ENCODE measurements at regions not wholly inside any gene's neighbourhood (a gene's known extent, or its start where the extent isn't known, plus 50 kb on each side); places are given as distances from the start of the nearest gene placed in this dataset.

GRCh38 chr1:239011382-239011781 is 375.0 kb upstream of the CHRM3 start:
- Histone ChIP-seq H3K36me3 (ENCODE audit: control insufficient read depth, insufficient read depth, low read length) (no peaks in the 10 kb centered on the region), H3K9me3 (ENCODE audit: control insufficient read depth, insufficient read depth, low read depth, low read length) (no peaks in the 10 kb centered on the region), H3K4me3 (ENCODE audit: low read depth, low read length) (no peak overlapping the region), H3K9ac (ENCODE audit: low read length) (no peak overlapping the region), H3K27ac (ENCODE audit: low read depth, low read length) (no peak overlapping the region), H3K4me1 (ENCODE audit: control insufficient read depth, insufficient read depth, low read length) (no peaks in the 10 kb centered on the region), H3K27me3 (ENCODE audit: control insufficient read depth, insufficient read depth, low read length) (no peaks in the 10 kb centered on the region)

GRCh38 chr1:239008568-239008967 is 377.8 kb upstream of the CHRM3 start:
- no peak overlapping the region for H3K9ac ChIP-seq (ENCODE audit: low read length)
- no peaks in the 10 kb centered on the region for H3K27me3 ChIP-seq (ENCODE audit: control insufficient read depth, insufficient read depth, low read length)

GRCh38 chr1:239006276-239006675 is 380.1 kb upstream of the CHRM3 start:
- Histone ChIP-seq H3K9ac (ENCODE audit: low read length) (no peak overlapping the region), H3K9me3 (ENCODE audit: control insufficient read depth, insufficient read depth, low read depth, low read length) (no peaks in the 10 kb centered on the region), H3K4me1 (ENCODE audit: control insufficient read depth, insufficient read depth, low read length) (no peaks in the 10 kb centered on the region), H3K36me3 (ENCODE audit: control insufficient read depth, insufficient read depth, low read length) (no peaks in the 10 kb centered on the region), H3K27me3 (ENCODE audit: control insufficient read depth, insufficient read depth, low read length) (no peaks in the 10 kb centered on the region), H3K4me3 (ENCODE audit: low read depth, low read length) (no peak overlapping the region), H3K27ac (ENCODE audit: low read depth, low read length) (no peak overlapping the region)

More at GRCh38 chr1:239008568-239008967, 377.8 kb upstream of the CHRM3 start:
- Histone ChIP-seq H3K9me3 (ENCODE audit: control insufficient read depth, insufficient read depth, low read depth, low read length) (no peaks in the 10 kb centered on the region), H3K27ac (ENCODE audit: low read depth, low read length) (no peak overlapping the region), H3K4me1 (ENCODE audit: control insufficient read depth, insufficient read depth, low read length) (no peaks in the 10 kb centered on the region), H3K36me3 (ENCODE audit: control insufficient read depth, insufficient read depth, low read length) (no peaks in the 10 kb centered on the region), H3K4me3 (ENCODE audit: low read depth, low read length) (no peak overlapping the region)

GRCh38 chr1:238999944-239000343 is 386.4 kb upstream of the CHRM3 start:
- no peaks in the 10 kb centered on the region for H3K9me3 ChIP-seq (ENCODE audit: control insufficient read depth, insufficient read depth, low read depth, low read length)
- H3K27me3 ChIP-seq (ENCODE audit: control insufficient read depth, insufficient read depth, low read length) = no peaks in the 10 kb centered on the region
- no peaks in the 10 kb centered on the region for H3K36me3 ChIP-seq (ENCODE audit: control insufficient read depth, insufficient read depth, low read length)
- H3K27ac ChIP-seq (ENCODE audit: low read depth, low read length) = no peak overlapping the region
- no peak overlapping the region for H3K4me3 ChIP-seq (ENCODE audit: low read depth, low read length)
- no peaks in the 10 kb centered on the region for H3K4me1 ChIP-seq (ENCODE audit: control insufficient read depth, insufficient read depth, low read length)
- no peak overlapping the region for H3K9ac ChIP-seq (ENCODE audit: low read length)

GRCh38 chr1:238998577-238998976 is 387.8 kb upstream of the CHRM3 start:
- H3K27me3 ChIP-seq (ENCODE audit: control insufficient read depth, insufficient read depth, low read length) = no peaks in the 10 kb centered on the region

GRCh38 chr1:238991765-238992495 is 394.4 kb upstream of the CHRM3 start:
- Histone ChIP-seq H3K9me3 (ENCODE audit: control insufficient read depth, insufficient read depth, low read depth, low read length) (peaks cover 2% of the 10 kb centered on the region; the same call in 1 of the 2 replicates), H3K9ac (ENCODE audit: low read length) (no peak overlapping the region), H3K27me3 (ENCODE audit: control insufficient read depth, insufficient read depth, low read length) (no peaks in the 10 kb centered on the region), H3K4me1 (ENCODE audit: control insufficient read depth, insufficient read depth, low read length) (no peaks in the 10 kb centered on the region), H3K27ac (ENCODE audit: low read depth, low read length) (no peak overlapping the region), H3K36me3 (ENCODE audit: control insufficient read depth, insufficient read depth, low read length) (no peaks in the 10 kb centered on the region), H3K4me3 (ENCODE audit: low read depth, low read length) (no peak overlapping the region)

More at GRCh38 chr1:238998577-238998976, 387.8 kb upstream of the CHRM3 start:
- Histone ChIP-seq H3K27ac (ENCODE audit: low read depth, low read length) (no peak overlapping the region), H3K9me3 (ENCODE audit: control insufficient read depth, insufficient read depth, low read depth, low read length) (no peaks in the 10 kb centered on the region), H3K4me3 (ENCODE audit: low read depth, low read length) (no peak overlapping the region), H3K9ac (ENCODE audit: low read length) (no peak overlapping the region), H3K4me1 (ENCODE audit: control insufficient read depth, insufficient read depth, low read length) (no peaks in the 10 kb centered on the region), H3K36me3 (ENCODE audit: control insufficient read depth, insufficient read depth, low read length) (no peaks in the 10 kb centered on the region)

- no peaks in the 10 kb centered on the region for H3K4me1 ChIP-seq (ENCODE audit: control insufficient read depth, insufficient read depth, low read length)
- H3K9ac ChIP-seq (ENCODE audit: low read length) = no peak overlapping the region
- no peak overlapping the region for H3K27ac ChIP-seq (ENCODE audit: low read depth, low read length)
- no peaks in the 10 kb centered on the region; the same call in 1 of the 2 replicates for H3K9me3 ChIP-seq (ENCODE audit: control insufficient read depth, insufficient read depth, low read depth, low read length)
- no peaks in the 10 kb centered on the region for H3K36me3 ChIP-seq (ENCODE audit: control insufficient read depth, insufficient read depth, low read length)
- no peak overlapping the region for H3K4me3 ChIP-seq (ENCODE audit: low read depth, low read length)
- H3K27me3 ChIP-seq (ENCODE audit: control insufficient read depth, insufficient read depth, low read length) = no peaks in the 10 kb centered on the region
Measured at GRCh38 chr1:238985312-238985711, 401.1 kb upstream of the CHRM3 start.

GRCh38 chr1:238982736-238983135 is 403.6 kb upstream of the CHRM3 start:
- H3K27me3 ChIP-seq (ENCODE audit: control insufficient read depth, insufficient read depth, low read length) = no peaks in the 10 kb centered on the region

GRCh38 chr1:238981317-238981933 is 404.9 kb upstream of the CHRM3 start:
- Histone ChIP-seq H3K27ac (ENCODE audit: low read depth, low read length) (no peak overlapping the region), H3K4me1 (ENCODE audit: control insufficient read depth, insufficient read depth, low read length) (no peaks in the 10 kb centered on the region), H3K36me3 (ENCODE audit: control insufficient read depth, insufficient read depth, low read length) (no peaks in the 10 kb centered on the region), H3K9me3 (ENCODE audit: control insufficient read depth, insufficient read depth, low read depth, low read length) (no peaks in the 10 kb centered on the region), H3K27me3 (ENCODE audit: control insufficient read depth, insufficient read depth, low read length) (no peaks in the 10 kb centered on the region), H3K9ac (ENCODE audit: low read length) (no peak overlapping the region), H3K4me3 (ENCODE audit: low read depth, low read length) (no peak overlapping the region)

More at GRCh38 chr1:238982736-238983135, 403.6 kb upstream of the CHRM3 start:
- Histone ChIP-seq H3K9me3 (ENCODE audit: control insufficient read depth, insufficient read depth, low read depth, low read length) (no peaks in the 10 kb centered on the region; the same call in 1 of the 2 replicates), H3K9ac (ENCODE audit: low read length) (no peak overlapping the region), H3K4me3 (ENCODE audit: low read depth, low read length) (no peak overlapping the region), H3K36me3 (ENCODE audit: control insufficient read depth, insufficient read depth, low read length) (no peaks in the 10 kb centered on the region), H3K27ac (ENCODE audit: low read depth, low read length) (no peak overlapping the region), H3K4me1 (ENCODE audit: control insufficient read depth, insufficient read depth, low read length) (no peaks in the 10 kb centered on the region)

GRCh38 chr1:238980053-238980452 is 406.3 kb upstream of the CHRM3 start:
- Histone ChIP-seq H3K9ac (ENCODE audit: low read length) (no peak overlapping the region), H3K4me3 (ENCODE audit: low read depth, low read length) (no peak overlapping the region), H3K27ac (ENCODE audit: low read depth, low read length) (no peak overlapping the region), H3K36me3 (ENCODE audit: control insufficient read depth, insufficient read depth, low read length) (no peaks in the 10 kb centered on the region), H3K9me3 (ENCODE audit: control insufficient read depth, insufficient read depth, low read depth, low read length) (no peaks in the 10 kb centered on the region), H3K4me1 (ENCODE audit: control insufficient read depth, insufficient read depth, low read length) (no peaks in the 10 kb centered on the region), H3K27me3 (ENCODE audit: control insufficient read depth, insufficient read depth, low read length) (no peaks in the 10 kb centered on the region)

GRCh38 chr1:238964631-238965030 is 421.7 kb upstream of the CHRM3 start:
- Histone ChIP-seq H3K9me3 (ENCODE audit: control insufficient read depth, insufficient read depth, low read depth, low read length) (no peaks in the 10 kb centered on the region), H3K27ac (ENCODE audit: low read depth, low read length) (no peak overlapping the region), H3K9ac (ENCODE audit: low read length) (no peak overlapping the region), H3K4me3 (ENCODE audit: low read depth, low read length) (no peak overlapping the region), H3K27me3 (ENCODE audit: control insufficient read depth, insufficient read depth, low read length) (no peaks in the 10 kb centered on the region), H3K36me3 (ENCODE audit: control insufficient read depth, insufficient read depth, low read length) (no peaks in the 10 kb centered on the region), H3K4me1 (ENCODE audit: control insufficient read depth, insufficient read depth, low read length) (peaks cover 4% of the 10 kb centered on the region; the same call in 1 of the 2 replicates)

Data from HUES6 (cell line).